K562 (cell line): ENCODE measurements at regions not wholly inside any gene's neighbourhood (a gene's known extent, or its start where the extent isn't known, plus 50 kb on each side); places are given as distances from the start of the nearest gene placed in this dataset.
A peak's percentile ranks its signal among the peaks of the same experiment; 100 is the strongest.

Experiments used
- ATAC-seq: fragments of 200-7000 bp; cut with Tn5 transposase; 3 replicates; pipeline ENCODE4 v1.9.1; 2020; ENCODE audit warnings: moderate library complexity
- BruUV-seq: library from RNA; stranded (reverse); fragments of 400-500 nt; replicated peaks from 2 replicates; lab custom pipeline; 2021; lab: Mats Ljungman, UMichigan
- CTCF ChIA-PET: fragments of 300-600 bp; formaldehyde crosslinking; extraction: SDS; loops from one replicate; lab custom pipeline; 2021; ENCODE audit warnings: low intra/inter-chr PET ratio; lab: Yijun Ruan, JAX
- POLR2A ChIA-PET: fragments of 300-600, 350-650 bp; sonication (Branson Sonifier 250); formaldehyde crosslinking; extraction: SDS; loops from one replicate; lab custom pipeline; 2021; ENCODE audit warnings: antibody characterized with exemption, inconsistent platforms; lab: Yijun Ruan, JAX
- DNase-seq, 4 experiments: peaks; one replicate each; pipeline versions ENCODE4 v3.0.0 to v3.0.0-alpha.2; 2011 to 2018; ENCODE audit warnings: low spot score in 3 of 4, mixed read lengths in 3 of 4; ENCODE audit errors: extremely low read depth in 1 of 4
- FAIRE-seq: peaks from 2 replicates; lab custom pipeline; 2011; peaks lifted over from hg19 to GRCh38; lab: Jason Lieb, UNC
- H2AFZ ChIP-seq: 2 replicates; pipeline ENCODE4 v1.6.0; 2011; ENCODE audit warnings: low read depth, low read length, control low read depth, inconsistent platforms
- H3K27ac ChIP-seq: fragments of 200-600 bp; 3 replicates; pipeline ENCODE4 v1.8.0; 2011; ENCODE audit warnings: low read depth, mild to moderate bottlenecking, control low read depth, inconsistent platforms, low read length, moderate library complexity, mixed read lengths; ENCODE audit errors: extremely low read depth
- H3K27me3 ChIP-seq, 2 experiments: fragments of 300-600 bp in 1 of 2; 2 replicates in 1 of 2; 3 replicates in 1 of 2; pipeline versions ENCODE4 v1.6.0 to v1.8.0; 2011; ENCODE audit warnings: inconsistent platforms in 2 of 2, low read length in 2 of 2, mild to moderate bottlenecking in 1 of 2, mixed read lengths in 1 of 2, moderate library complexity in 1 of 2; ENCODE audit not compliant: control insufficient read depth in 2 of 2, insufficient read depth in 2 of 2
- H3K36me3 ChIP-seq: fragments of 300-600 bp; 3 replicates; pipeline ENCODE4 v1.8.0; 2011; ENCODE audit warnings: mild to moderate bottlenecking, low read length, inconsistent platforms; ENCODE audit not compliant: control insufficient read depth, insufficient read depth
- H3K4me1 ChIP-seq, 2 experiments: fragments of 200-600 bp in 1 of 2; replicated peaks in 1 of 2; 2 replicates in 1 of 2; 3 replicates in 1 of 2; pipeline versions ENCODE4 v1.5.1 to v1.8.0; 2011; ENCODE audit warnings: inconsistent platforms in 2 of 2, low read length in 2 of 2, mild to moderate bottlenecking in 1 of 2, mixed read lengths in 1 of 2, moderate library complexity in 1 of 2; ENCODE audit not compliant: control insufficient read depth in 2 of 2, insufficient read depth in 2 of 2
- H3K4me2 ChIP-seq: 2 replicates; pipeline ENCODE4 v1.6.1; 2011; ENCODE audit warnings: low read length, control low read depth, inconsistent platforms, mixed read lengths; ENCODE audit not compliant: insufficient read depth
- H3K4me3 ChIP-seq: fragments of 200-600 bp; sonication (generic), shearing (Covaris generic); 2 replicates; pipeline ENCODE4 v1.5.1; 2016; ENCODE audit warnings: control low read depth, inconsistent platforms
- H3K79me2 ChIP-seq: fragments of 200-600 bp; 3 replicates; pipeline ENCODE4 v1.8.0; 2011; ENCODE audit warnings: low read length, inconsistent platforms; ENCODE audit not compliant: control insufficient read depth, insufficient read depth
- H3K9ac ChIP-seq, 2 experiments: 2 replicates each; pipeline versions ENCODE4 v1.6.0 to v1.6.1; 2011; ENCODE audit warnings: low read depth in 2 of 2, low read length in 2 of 2, control low read depth in 1 of 2, inconsistent platforms in 1 of 2, mild to moderate bottlenecking in 1 of 2, mixed read lengths in 1 of 2; ENCODE audit not compliant: insufficient read depth in 1 of 2
- H3K9me1 ChIP-seq: one replicate; pipeline ENCODE4 v1.6.0; 2011; ENCODE audit warnings: inconsistent platforms, mild to moderate bottlenecking, low read length, moderate library complexity; ENCODE audit not compliant: control insufficient read depth, insufficient read depth
- H3K9me3 ChIP-seq: replicated peaks from 2 replicates; pipeline ENCODE4 v1.5.1; 2011; ENCODE audit warnings: low read depth, low read length, inconsistent platforms; ENCODE audit not compliant: control insufficient read depth, insufficient read depth
- H4K20me1 ChIP-seq: replicated peaks from 2 replicates; pipeline ENCODE4 v1.6.1; 2011; ENCODE audit warnings: low read length, inconsistent platforms, mixed read lengths; ENCODE audit not compliant: control insufficient read depth, insufficient read depth
- MCM7 ChIP-seq, 2 experiments: fragments of 450-650 bp; IDR thresholded peaks; 2 replicates each; pipeline ENCODE4 v1.6.1; 2016 to 2018
- PML ChIP-seq: IDR thresholded peaks from 2 replicates; pipeline ENCODE4 v1.6.1; 2012; ENCODE audit warnings: low read length, inconsistent platforms
- POLR2A ChIP-seq: fragments of 450-650 bp; conservative IDR thresholded peaks from 2 replicates; pipeline ENCODE4 v1.6.1; 2016
- POLR2AphosphoS5 ChIP-seq: IDR thresholded peaks from 2 replicates; pipeline ENCODE4 v1.6.1; 2011; ENCODE audit warnings: mild to moderate bottlenecking, low read depth, low read length, moderate library complexity; ENCODE audit not compliant: control insufficient read depth, insufficient read depth
- RHOXF2B ChIP-seq: fragments of 250-450 bp; sonication (Bioruptor Pico); conservative IDR thresholded peaks from 2 replicates; pipeline ENCODE4 v1.5.1; 2021
- TBP ChIP-seq: optimal IDR thresholded peaks from 2 replicates; pipeline ENCODE3; 2011; ENCODE audit warnings: low read depth, low read length, improper control_type of control experiment
- TEAD4 ChIP-seq, 2 experiments: sonication (generic) in 1 of 2; formaldehyde crosslinking in 1 of 2; IDR thresholded peaks; 2 replicates each; pipeline versions ENCODE4 v1.6.1 to v1.8.0; 2012 to 2022; ENCODE audit warnings: borderline replicate concordance in 1 of 2, inconsistent platforms in 1 of 2, low read length in 1 of 2, mild to moderate bottlenecking in 1 of 2, missing genetic modification reagents in 1 of 2
- ZNF398 ChIP-seq: fragments of 250-450 bp; sonication (Bioruptor Pico); IDR thresholded peaks from 2 replicates; pipeline ENCODE4 v1.8.0; 2021; ENCODE audit warnings: moderate library complexity, mild to moderate bottlenecking, inconsistent platforms
- WGBS: fragments of 100-300 bp; shearing (Covaris generic); methylation state at CpG from one replicate; pipeline ENCODE4 v1.1.6; 2016; ENCODE audit warnings: low coverage, mixed read lengths; ENCODE audit not compliant: insufficient coverage; ENCODE audit errors: missing lambda C conversion rate; 5-methylcytosine and 5-hydroxymethylcytosine counted together
- in situ Hi-C: fragments of 300-500 bp; cut with MboI; formaldehyde crosslinking; loops from 4 replicates; pipeline ENCODE4 v1.15.0; 2018; ENCODE audit warnings: inconsistent platforms, mixed read lengths
- intact Hi-C: fragments of 100-400 bp; cut with micrococcal nuclease; formaldehyde crosslinking; loops from 2 replicates; pipeline ENCODE4 v1.14.2; 2022

GRCh38 chr7:18123508-18124239 is 96.0 kb upstream of the PRPS1L1 start:
- in situ Hi-C loops, result no loop called here
- FAIRE-seq, result no peak

More at GRCh38 chr7:18123508-18124239, 96.0 kb upstream of the PRPS1L1 start:
- H3K9me3 ChIP-seq, result no peaks in the 10 kb centered on the region
- peak overlapping the region; percentile 62 for H2AFZ ChIP-seq
- no peak overlapping the region for H3K4me3 ChIP-seq
- ATAC-seq (peak; percentile 73), DNase-seq (no peak)
- intact Hi-C loops, result loop anchor here (10.0 kb wide), 1 partner anchor 221 kb away; no protein-coding TSS in a partner anchor
- WGBS, result 21% methylated on average over 2 of the region's 2 CpGs
- H3K4me2 ChIP-seq, result no peak overlapping the region
- ChIA-PET CTCF (no interaction called here), POLR2A (interaction anchor here (0.8 kb wide), 1 partner anchor 214 kb away, joined by 3 read pairs; no protein-coding TSS in a partner anchor)
- H3K9me1 ChIP-seq, result no peaks in the 10 kb centered on the region
- H3K27me3 ChIP-seq, result no peaks in the 10 kb centered on the region
- no peaks in the 10 kb centered on the region for H3K36me3 ChIP-seq
- H3K27ac ChIP-seq, result no peak overlapping the region
- H4K20me1 ChIP-seq, result no peaks in the 10 kb centered on the region
- no peaks in the 10 kb centered on the region; a peak in 1 of 5 replicates for H3K4me1 ChIP-seq
- no peaks in the 10 kb centered on the region for H3K79me2 ChIP-seq
- BruUV-seq, result no TSS peak
- no peak overlapping the region for H3K9ac ChIP-seq
- peak; percentile 90 for TF ChIP-seq PML
- TF ChIP-seq MCM7 (IDR thresholded peaks at IDR 0.05), result no peak
- peak; percentile 30; the same call in 1 of the 2 replicates for TF ChIP-seq TEAD4 (IDR thresholded peaks at IDR 0.05; ENCODE audit: low read length)
- TF ChIP-seq TEAD4 (CRISPR knock-in tag; IDR thresholded peaks at IDR 0.05; ENCODE audit: borderline replicate concordance), result no peak
- TF ChIP-seq POLR2AphosphoS5, result peak; percentile 81
- no peak for TF ChIP-seq RHOXF2B (CRISPR knock-in tag)
- peak; percentile 59 for TF ChIP-seq TBP
- no peak for TF ChIP-seq ZNF398 (CRISPR knock-in tag)
- TF ChIP-seq POLR2A, result peak; percentile 61; the same call in 1 of the 2 replicates
- TF ChIP-seq, all 486 proteins: peak for 5
